ENCODE measurements at regions not wholly inside any gene's neighbourhood (a gene's known extent, or its start where the extent isn't known, plus 50 kb on each side); places are given as distances from the start of the nearest gene placed in this dataset.

DNA sequence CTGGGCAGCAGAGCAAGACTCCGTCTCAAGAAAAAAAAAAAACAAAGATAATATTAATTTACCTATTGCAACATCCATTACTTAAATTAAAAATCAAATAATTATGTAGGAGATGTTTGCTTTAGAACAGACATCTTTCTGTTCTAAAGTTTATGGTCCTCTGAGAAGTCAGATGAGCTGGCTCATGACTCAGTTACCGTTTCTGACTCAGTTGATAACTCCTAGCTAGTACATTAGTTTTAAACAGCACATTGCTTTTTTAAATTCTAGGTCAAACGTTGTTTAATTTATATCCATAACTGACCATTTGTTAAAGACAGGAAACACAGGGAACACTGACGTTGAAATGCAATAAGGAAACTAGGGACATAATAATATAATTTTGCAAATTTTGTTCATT lies 162.7 kb downstream of the ETV1 start:
- ChIA-PET POLR2A (no interaction called here), CTCF (no interaction called here)
- Mint-ChIP-seq H3K27me3 (no peaks in the 10 kb centered on the region), H3K9me3 (no peaks in the 10 kb centered on the region), H3K4me1 (no peaks in the 10 kb centered on the region), H3K27ac (no peak overlapping the region), H3K36me3 (ENCODE audit: low read depth) (no peaks in the 10 kb centered on the region), H3K4me3 (no peak overlapping the region)
- DNase-seq: no peak

DNA sequence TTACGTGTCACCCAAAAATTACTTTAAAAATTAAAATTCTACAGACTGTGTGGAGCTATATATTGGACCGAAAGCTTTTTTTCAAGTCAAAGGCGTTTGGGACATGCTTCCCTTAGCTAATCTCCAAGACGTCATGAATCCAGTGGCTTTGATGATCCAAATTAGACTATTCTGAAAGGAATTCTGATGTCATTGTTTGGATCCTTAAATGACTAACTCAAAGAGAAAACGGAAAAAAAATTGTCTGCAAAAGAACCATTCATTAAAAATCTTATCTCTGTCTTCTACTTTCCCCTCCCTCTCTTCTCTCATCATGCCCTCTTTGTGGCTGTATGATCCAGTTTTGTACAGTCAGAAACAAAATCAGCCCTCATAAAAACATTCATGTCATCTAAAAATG lies 161.8 kb downstream of the ETV1 start:
- Mint-ChIP-seq H3K9me3 (no peaks in the 10 kb centered on the region), H3K36me3 (ENCODE audit: low read depth) (no peaks in the 10 kb centered on the region), H3K4me1 (no peaks in the 10 kb centered on the region), H3K27ac (no peak overlapping the region), H3K27me3 (no peaks in the 10 kb centered on the region), H3K4me3 (no peak overlapping the region)
- POLR2A ChIA-PET: no interaction called here
- no peak for DNase-seq
- CTCF ChIA-PET: no interaction called here

- H3K36me3 Mint-ChIP-seq (ENCODE audit: low read depth): no peaks in the 10 kb centered on the region
- no peak overlapping the region for H3K27ac Mint-ChIP-seq
- no peaks in the 10 kb centered on the region for H3K27me3 Mint-ChIP-seq
- ChIA-PET CTCF (no interaction called here), POLR2A (no interaction called here)
- DNase-seq: no peak
- H3K9me3 Mint-ChIP-seq: no peaks in the 10 kb centered on the region
- H3K4me1 Mint-ChIP-seq: no peaks in the 10 kb centered on the region
- H3K4me3 Mint-ChIP-seq: no peak overlapping the region
These were observed 160.2 kb downstream of the ETV1 start for GRCh38 chr7:13829231-13829630.

DNA sequence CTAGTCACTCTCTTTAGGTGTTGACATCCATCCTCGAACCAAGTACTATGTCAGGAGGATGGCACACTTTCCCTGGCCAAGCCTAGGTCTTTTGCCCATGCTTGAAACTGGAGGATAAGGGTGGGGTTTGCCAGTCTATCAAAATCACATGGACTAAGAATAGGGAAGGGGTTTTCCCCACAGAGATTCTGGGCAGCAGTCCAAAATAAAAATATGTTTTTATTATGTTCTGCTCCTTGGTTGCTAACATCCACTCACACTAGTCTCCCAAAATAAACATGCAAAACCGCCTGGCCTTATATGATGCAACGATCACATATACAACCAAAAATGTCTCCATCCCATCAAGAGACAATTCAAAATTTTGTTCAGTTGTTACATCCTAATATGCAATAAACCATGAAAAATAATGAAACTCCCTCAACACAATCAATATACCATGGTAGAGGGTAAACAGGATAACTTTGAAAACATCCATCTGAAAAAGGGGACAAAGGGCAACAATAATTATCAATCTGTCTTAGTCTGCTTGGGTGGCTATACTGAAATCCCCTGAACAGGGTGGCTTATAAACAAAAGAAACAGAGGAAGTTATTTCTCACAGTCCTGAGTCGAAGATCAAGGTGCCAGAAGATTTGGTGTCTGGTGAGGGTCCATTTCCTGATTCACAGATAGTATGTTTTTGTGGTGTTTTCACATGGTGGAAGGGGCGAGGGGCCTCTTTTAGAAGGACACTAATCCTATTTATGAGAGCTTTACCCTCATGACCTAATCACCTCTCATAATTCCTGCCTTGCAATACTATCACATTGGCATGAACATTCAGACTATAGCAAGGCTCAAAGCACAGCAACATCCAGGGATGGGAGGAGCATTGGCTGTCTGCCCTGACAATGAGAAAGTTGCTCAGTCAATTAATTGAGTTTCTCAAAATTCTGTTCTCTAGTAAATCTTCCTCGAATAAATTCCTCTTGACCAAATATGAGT lies 159.3 kb downstream of the ETV1 start:
- no peaks in the 10 kb centered on the region for H3K4me1 Mint-ChIP-seq
- H3K4me3 Mint-ChIP-seq: no peak overlapping the region
- no peaks in the 10 kb centered on the region for H3K36me3 Mint-ChIP-seq (ENCODE audit: low read depth)
- CTCF ChIA-PET: no interaction called here
- H3K27me3 Mint-ChIP-seq: no peaks in the 10 kb centered on the region
- DNase-seq: no peak
- POLR2A ChIA-PET: no interaction called here
- no peak overlapping the region for H3K27ac Mint-ChIP-seq
- H3K9me3 Mint-ChIP-seq: no peaks in the 10 kb centered on the region

- no peak overlapping the region for H3K4me3 Mint-ChIP-seq
- no peaks in the 10 kb centered on the region for H3K9me3 Mint-ChIP-seq
- H3K27me3 Mint-ChIP-seq: no peaks in the 10 kb centered on the region
- POLR2A ChIA-PET: no interaction called here
- DNase-seq: no peak
- H3K36me3 Mint-ChIP-seq (ENCODE audit: low read depth): no peaks in the 10 kb centered on the region
- no peaks in the 10 kb centered on the region for H3K4me1 Mint-ChIP-seq
- H3K27ac Mint-ChIP-seq: no peak overlapping the region
- CTCF ChIA-PET: no interaction called here
These were observed 157.1 kb downstream of the ETV1 start for GRCh38 chr7:13832346-13832745.

GRCh38 chr7:13834328-13834761 lies 155.1 kb downstream of the ETV1 start:
- no peaks in the 10 kb centered on the region for H3K9me3 Mint-ChIP-seq
- CTCF ChIA-PET: no interaction called here
- no peak overlapping the region for H3K4me3 Mint-ChIP-seq
- no peak for DNase-seq
- H3K27me3 Mint-ChIP-seq: no peaks in the 10 kb centered on the region
- no peaks in the 10 kb centered on the region for H3K4me1 Mint-ChIP-seq
- H3K27ac Mint-ChIP-seq: no peak overlapping the region
- POLR2A ChIA-PET: no interaction called here
- H3K36me3 Mint-ChIP-seq (ENCODE audit: low read depth): no peaks in the 10 kb centered on the region

DNA sequence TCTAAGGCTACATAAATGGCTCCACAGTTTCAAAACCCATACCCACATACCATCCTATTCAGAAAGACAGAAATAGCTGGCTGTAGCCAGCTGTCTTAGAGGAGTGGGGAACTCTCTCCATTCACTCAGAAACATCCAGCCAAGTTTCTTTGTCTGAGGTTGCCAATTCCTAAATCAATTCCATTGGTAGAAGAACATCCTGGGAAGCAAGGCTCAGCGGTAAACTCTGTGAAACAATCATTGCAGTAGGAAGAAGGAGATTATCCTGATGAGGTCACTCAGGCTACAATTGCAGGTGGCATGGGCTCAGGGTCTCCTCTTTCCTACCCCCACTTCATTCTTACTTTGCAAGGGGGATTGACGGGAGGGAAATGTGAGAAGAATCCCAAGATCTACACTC lies 154.0 kb downstream of the ETV1 start:
- ChIA-PET CTCF (no interaction called here), POLR2A (no interaction called here)
- no peaks in the 10 kb centered on the region for H3K9me3 Mint-ChIP-seq
- H3K27me3 Mint-ChIP-seq: no peaks in the 10 kb centered on the region
- no peak for DNase-seq
- H3K4me3 Mint-ChIP-seq: no peak overlapping the region
- no peaks in the 10 kb centered on the region for H3K4me1 Mint-ChIP-seq
- H3K27ac Mint-ChIP-seq: no peak overlapping the region
- H3K36me3 Mint-ChIP-seq (ENCODE audit: low read depth): no peaks in the 10 kb centered on the region

DNA sequence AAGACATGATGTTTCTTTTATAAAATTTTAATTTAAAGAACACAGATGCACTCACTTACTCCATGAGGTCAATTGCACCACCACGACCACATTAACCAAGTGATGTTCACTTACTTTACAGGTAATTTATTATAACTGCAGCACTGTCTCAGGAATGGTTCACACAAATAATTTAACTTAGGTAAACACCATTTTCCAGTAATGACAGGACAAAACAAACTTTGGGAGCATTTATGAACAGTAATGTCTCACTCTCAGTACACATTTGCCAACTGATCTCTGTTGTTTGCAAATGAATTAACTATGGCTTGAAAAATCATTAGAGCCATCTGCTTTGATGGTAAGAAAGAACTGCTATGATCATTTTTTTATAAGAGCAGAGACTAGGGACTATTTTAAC lies 150.4 kb downstream of the ETV1 start:
- no peaks in the 10 kb centered on the region for H3K27me3 Mint-ChIP-seq
- no peaks in the 10 kb centered on the region for H3K4me1 Mint-ChIP-seq
- H3K9me3 Mint-ChIP-seq: no peaks in the 10 kb centered on the region
- H3K36me3 Mint-ChIP-seq (ENCODE audit: low read depth): no peaks in the 10 kb centered on the region
- H3K4me3 Mint-ChIP-seq: no peak overlapping the region
- no peak for DNase-seq
- no peak overlapping the region for H3K27ac Mint-ChIP-seq
- CTCF ChIA-PET: no interaction called here
- POLR2A ChIA-PET: no interaction called here
